ENCODE measurements at regions not wholly inside any gene's neighbourhood (a gene's known extent, or its start where the extent isn't known, plus 50 kb on each side); places are given as distances from the start of the nearest gene placed in this dataset.

DNA sequence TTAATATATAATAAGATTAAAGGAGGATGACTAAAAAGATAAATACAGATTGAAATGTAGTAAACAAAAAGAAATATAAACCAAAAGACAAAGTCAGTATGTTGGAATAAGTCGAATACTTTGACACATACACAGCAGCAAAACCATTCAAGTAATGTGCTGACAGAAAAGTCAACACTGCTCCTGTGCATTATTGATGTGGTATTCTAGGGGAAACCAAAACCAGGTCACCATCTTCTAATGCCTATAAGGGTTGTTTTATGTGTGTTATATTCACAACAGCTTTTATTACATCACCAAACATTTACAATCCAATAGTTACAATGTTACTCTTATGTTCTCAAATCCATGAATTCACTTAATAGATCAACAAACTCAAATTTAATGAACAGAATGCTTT is 111.8 kb upstream of the DKK2 start:
- H3K27ac ChIP-seq (ENCODE audit: low read depth, low read length): no peak overlapping the region
- DNase-seq: no peak
- H2AFZ ChIP-seq (ENCODE audit: insufficient read depth, low read length, poor library complexity): no peak overlapping the region
- no peak overlapping the region for H2BK12ac ChIP-seq (ENCODE audit: low read length)
- H2BK120ac ChIP-seq (ENCODE audit: insufficient read depth, low read length, poor library complexity): no peak overlapping the region
- no peak overlapping the region for H2BK5ac ChIP-seq (ENCODE audit: low read depth, low read length, poor library complexity)
- peaks cover under 1% of the 10 kb centered on the region for H3K79me1 ChIP-seq (ENCODE audit: low read length)
- no peak overlapping the region for H3K23ac ChIP-seq (ENCODE audit: low read length)
- H2AK5ac ChIP-seq (ENCODE audit: low read length): no peak overlapping the region
- H3K18ac ChIP-seq (ENCODE audit: low read length): no peak overlapping the region
- H4K8ac ChIP-seq (ENCODE audit: low read depth, low read length): no peak overlapping the region
- H3K4me3 ChIP-seq (ENCODE audit: low read depth, low read length): no peak overlapping the region
- no peak overlapping the region for H3K14ac ChIP-seq (ENCODE audit: low read length)
- H3K9me3 ChIP-seq (ENCODE audit: insufficient read depth, low read depth, low read length): no peaks in the 10 kb centered on the region
- no CpG with 5 or more reads among the region's 1 CpG for WGBS (ENCODE audit: extremely low coverage, insufficient coverage, insufficient read length)
- no peak overlapping the region for H4K12ac ChIP-seq (ENCODE audit: low read depth, low read length)
- no peak overlapping the region for H4K91ac ChIP-seq (ENCODE audit: low read depth, low read length)
- H3K4me2 ChIP-seq (ENCODE audit: low read length): no peak overlapping the region
- no peaks in the 10 kb centered on the region for H3K4me1 ChIP-seq (ENCODE audit: control insufficient read depth in 1 of 2, insufficient read depth in 2 of 2, low read length in 2 of 2)
- H3K27me3 ChIP-seq (ENCODE audit: insufficient read depth, low read length): no peaks in the 10 kb centered on the region
- H3K36me3 ChIP-seq (ENCODE audit: control insufficient read depth in 1 of 2, insufficient read depth in 2 of 2, low read length in 2 of 2): no peaks in the 10 kb centered on the region
- no peak overlapping the region for H3K4ac ChIP-seq (ENCODE audit: low read depth, low read length)
- H3K79me2 ChIP-seq (ENCODE audit: control insufficient read depth, insufficient read depth, low read length, poor library complexity): no peaks in the 10 kb centered on the region
- H3K9ac ChIP-seq (ENCODE audit: low read length): no peak overlapping the region

DNA sequence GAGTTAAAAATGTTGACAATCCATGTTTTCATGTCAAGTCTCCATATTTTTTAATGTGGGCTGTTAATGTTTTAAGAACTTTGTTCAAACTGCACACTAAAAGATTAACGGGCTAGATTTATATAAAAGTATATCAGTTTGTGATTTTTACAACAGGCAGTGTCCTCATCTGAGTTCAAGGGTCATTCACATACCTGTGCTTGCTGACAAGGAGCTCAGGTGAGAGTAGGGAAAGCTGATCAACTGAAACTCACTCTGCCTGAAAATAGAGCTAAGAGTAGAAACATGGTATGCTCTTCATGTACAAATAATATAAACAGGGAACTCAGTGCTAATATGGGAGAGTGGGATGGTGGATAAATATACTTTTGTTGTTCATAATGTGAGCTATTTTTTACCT is 102.3 kb upstream of the DKK2 start:
- Histone ChIP-seq H3K36me3 (ENCODE audit: control insufficient read depth in 1 of 2, insufficient read depth in 2 of 2, low read length in 2 of 2) (no peaks in the 10 kb centered on the region), H3K9me3 (ENCODE audit: insufficient read depth, low read depth, low read length) (no peaks in the 10 kb centered on the region), H3K18ac (ENCODE audit: low read length) (no peak overlapping the region), H2BK120ac (ENCODE audit: insufficient read depth, low read length, poor library complexity) (no peak overlapping the region), H3K4me1 (ENCODE audit: control insufficient read depth in 1 of 2, insufficient read depth in 2 of 2, low read length in 2 of 2) (no peaks in the 10 kb centered on the region), H3K9ac (ENCODE audit: low read length) (no peak overlapping the region), H4K8ac (ENCODE audit: low read depth, low read length) (no peak overlapping the region), H3K4me3 (ENCODE audit: low read depth, low read length) (no peak overlapping the region), H2BK5ac (ENCODE audit: low read depth, low read length, poor library complexity) (no peak overlapping the region), H4K12ac (ENCODE audit: low read depth, low read length) (no peak overlapping the region), H2BK12ac (ENCODE audit: low read length) (no peak overlapping the region), H3K4me2 (ENCODE audit: low read length) (no peak overlapping the region), H3K79me2 (ENCODE audit: control insufficient read depth, insufficient read depth, low read length, poor library complexity) (no peaks in the 10 kb centered on the region), H3K27me3 (ENCODE audit: insufficient read depth, low read length) (no peaks in the 10 kb centered on the region), H3K23ac (ENCODE audit: low read length) (no peak overlapping the region), H2AK5ac (ENCODE audit: low read length) (no peak overlapping the region), H3K79me1 (ENCODE audit: low read length) (no peaks in the 10 kb centered on the region), H3K4ac (ENCODE audit: low read depth, low read length) (no peak overlapping the region), H2AFZ (ENCODE audit: insufficient read depth, low read length, poor library complexity) (no peak overlapping the region), H3K27ac (ENCODE audit: low read depth, low read length) (no peak overlapping the region), H3K14ac (ENCODE audit: low read length) (no peak overlapping the region), H4K91ac (ENCODE audit: low read depth, low read length) (no peak overlapping the region)
- no peak for DNase-seq
- WGBS (ENCODE audit: extremely low coverage, insufficient coverage, insufficient read length): no CpG with 5 or more reads among the region's 1 CpG

DNA sequence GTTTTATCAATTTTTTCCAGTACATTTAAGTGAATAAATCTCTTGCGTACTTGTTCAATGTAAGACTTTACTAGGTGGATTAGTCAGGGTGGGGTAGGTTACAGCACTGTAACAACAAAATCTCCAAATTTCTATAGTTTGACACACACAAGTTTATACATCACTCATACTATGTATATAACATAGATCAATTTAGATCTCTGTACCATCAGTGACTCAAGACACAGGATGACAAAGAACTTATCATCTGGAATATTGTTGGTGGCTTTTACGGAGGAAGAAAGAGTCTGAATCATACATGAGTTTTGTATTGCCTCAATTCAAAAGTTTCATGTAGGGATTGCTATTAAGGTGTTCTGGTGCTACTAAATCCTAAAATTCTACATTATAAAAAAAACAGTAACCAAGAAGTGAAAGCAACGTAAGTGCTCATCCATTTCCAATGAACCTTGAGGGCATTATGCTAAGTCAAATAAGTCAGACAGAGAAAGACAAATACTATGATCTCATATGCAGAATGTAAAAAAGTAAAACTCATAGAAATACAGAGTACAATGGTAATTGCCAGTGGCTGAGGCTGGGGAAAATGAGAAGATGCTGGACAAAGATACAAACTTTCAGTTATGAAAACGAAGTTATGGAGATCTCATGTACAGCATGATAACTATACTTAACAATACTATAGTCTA is 98.0 kb upstream of the DKK2 start:
- no peak for DNase-seq
- Histone ChIP-seq H2AFZ (ENCODE audit: insufficient read depth, low read length, poor library complexity) (no peak overlapping the region), H3K14ac (ENCODE audit: low read length) (no peak overlapping the region), H3K4me2 (ENCODE audit: low read length) (no peak overlapping the region), H3K18ac (ENCODE audit: low read length) (no peak overlapping the region), H2BK120ac (ENCODE audit: insufficient read depth, low read length, poor library complexity) (no peak overlapping the region), H3K4me3 (ENCODE audit: low read depth, low read length) (no peak overlapping the region), H2BK12ac (ENCODE audit: low read length) (no peak overlapping the region), H3K9me3 (ENCODE audit: insufficient read depth, low read depth, low read length) (no peaks in the 10 kb centered on the region), H3K79me2 (ENCODE audit: control insufficient read depth, insufficient read depth, low read length, poor library complexity) (no peaks in the 10 kb centered on the region), H3K9ac (ENCODE audit: low read length) (no peak overlapping the region), H3K23ac (ENCODE audit: low read length) (no peak overlapping the region), H4K12ac (ENCODE audit: low read depth, low read length) (no peak overlapping the region), H2BK5ac (ENCODE audit: low read depth, low read length, poor library complexity) (no peak overlapping the region), H3K36me3 (ENCODE audit: control insufficient read depth in 1 of 2, insufficient read depth in 2 of 2, low read length in 2 of 2) (no peaks in the 10 kb centered on the region), H3K4ac (ENCODE audit: low read depth, low read length) (no peak overlapping the region), H3K27ac (ENCODE audit: low read depth, low read length) (no peak overlapping the region), H4K91ac (ENCODE audit: low read depth, low read length) (no peak overlapping the region), H3K79me1 (ENCODE audit: low read length) (no peaks in the 10 kb centered on the region), H3K27me3 (ENCODE audit: insufficient read depth, low read length) (no peaks in the 10 kb centered on the region), H3K4me1 (ENCODE audit: control insufficient read depth in 1 of 2, insufficient read depth in 2 of 2, low read length in 2 of 2) (no peaks in the 10 kb centered on the region), H2AK5ac (ENCODE audit: low read length) (no peak overlapping the region), H4K8ac (ENCODE audit: low read depth, low read length) (no peak overlapping the region)
- no CpG with 5 or more reads among the region's 4 CpGs for WGBS (ENCODE audit: extremely low coverage, insufficient coverage, insufficient read length)

DNA sequence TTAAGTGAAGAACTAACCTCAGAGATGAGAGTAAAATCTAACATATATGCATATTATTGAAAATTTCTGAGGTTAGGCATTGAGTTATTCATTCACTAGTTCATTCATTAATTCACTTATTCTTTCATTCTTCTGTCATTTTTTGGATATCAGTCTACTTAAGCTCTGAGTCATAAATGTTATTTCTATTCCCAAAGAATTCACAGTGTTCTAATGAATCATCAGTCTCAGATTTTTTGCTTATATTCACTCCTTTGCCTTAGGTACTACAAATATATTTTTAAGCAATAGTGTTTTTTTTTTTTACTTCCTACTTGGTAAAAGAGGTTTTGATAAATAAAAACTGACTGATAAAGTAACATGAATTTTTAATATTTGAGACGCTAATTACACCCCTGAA is 95.2 kb upstream of the DKK2 start:
- Histone ChIP-seq H3K36me3 (ENCODE audit: control insufficient read depth in 1 of 2, insufficient read depth in 2 of 2, low read length in 2 of 2) (no peaks in the 10 kb centered on the region), H2BK120ac (ENCODE audit: insufficient read depth, low read length, poor library complexity) (no peak overlapping the region), H3K27me3 (ENCODE audit: insufficient read depth, low read length) (no peaks in the 10 kb centered on the region), H2BK5ac (ENCODE audit: low read depth, low read length, poor library complexity) (no peak overlapping the region), H3K14ac (ENCODE audit: low read length) (no peak overlapping the region), H3K27ac (ENCODE audit: low read depth, low read length) (no peak overlapping the region), H2AFZ (ENCODE audit: insufficient read depth, low read length, poor library complexity) (no peak overlapping the region), H3K9me3 (ENCODE audit: insufficient read depth, low read depth, low read length) (no peaks in the 10 kb centered on the region), H4K12ac (ENCODE audit: low read depth, low read length) (no peak overlapping the region), H2BK12ac (ENCODE audit: low read length) (no peak overlapping the region), H3K23ac (ENCODE audit: low read length) (no peak overlapping the region), H2AK5ac (ENCODE audit: low read length) (no peak overlapping the region), H3K18ac (ENCODE audit: low read length) (no peak overlapping the region), H3K9ac (ENCODE audit: low read length) (no peak overlapping the region), H3K79me2 (ENCODE audit: control insufficient read depth, insufficient read depth, low read length, poor library complexity) (no peaks in the 10 kb centered on the region), H3K4me2 (ENCODE audit: low read length) (no peak overlapping the region), H4K91ac (ENCODE audit: low read depth, low read length) (no peak overlapping the region), H3K79me1 (ENCODE audit: low read length) (no peaks in the 10 kb centered on the region), H3K4me1 (ENCODE audit: control insufficient read depth in 1 of 2, insufficient read depth in 2 of 2, low read length in 2 of 2) (no peaks in the 10 kb centered on the region), H3K4me3 (ENCODE audit: low read depth, low read length) (no peak overlapping the region), H4K8ac (ENCODE audit: low read depth, low read length) (no peak overlapping the region), H3K4ac (ENCODE audit: low read depth, low read length) (no peak overlapping the region)
- no peak for DNase-seq
- no CpG with 5 or more reads among the region's 1 CpG for WGBS (ENCODE audit: extremely low coverage, insufficient coverage, insufficient read length)
